ENCODE measurements at regions not wholly inside any gene's neighbourhood (a gene's known extent, or its start where the extent isn't known, plus 50 kb on each side); places are given as distances from the start of the nearest gene placed in this dataset.

DNA sequence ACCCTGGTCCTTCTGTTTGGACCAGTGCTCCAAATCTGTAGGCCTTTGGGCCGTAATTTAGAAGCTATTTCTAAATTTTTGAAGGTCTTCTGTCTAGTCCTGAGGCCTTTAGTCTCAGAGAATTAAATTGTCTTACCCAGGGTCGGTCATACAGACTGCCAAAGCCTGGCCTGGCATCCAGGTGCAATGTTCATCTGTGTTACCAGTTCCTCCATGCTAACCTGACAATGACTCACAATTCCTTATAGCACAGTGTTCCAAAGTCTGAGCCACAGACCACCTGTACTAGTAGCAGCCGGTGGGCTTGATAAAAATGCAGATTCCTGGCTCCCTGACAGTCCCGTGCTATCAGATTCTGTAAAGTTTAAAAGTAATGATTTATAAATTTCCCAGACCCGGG lies 77.7 kb upstream of the MAP4K3 start:
- no peak for DNase-seq

DNA sequence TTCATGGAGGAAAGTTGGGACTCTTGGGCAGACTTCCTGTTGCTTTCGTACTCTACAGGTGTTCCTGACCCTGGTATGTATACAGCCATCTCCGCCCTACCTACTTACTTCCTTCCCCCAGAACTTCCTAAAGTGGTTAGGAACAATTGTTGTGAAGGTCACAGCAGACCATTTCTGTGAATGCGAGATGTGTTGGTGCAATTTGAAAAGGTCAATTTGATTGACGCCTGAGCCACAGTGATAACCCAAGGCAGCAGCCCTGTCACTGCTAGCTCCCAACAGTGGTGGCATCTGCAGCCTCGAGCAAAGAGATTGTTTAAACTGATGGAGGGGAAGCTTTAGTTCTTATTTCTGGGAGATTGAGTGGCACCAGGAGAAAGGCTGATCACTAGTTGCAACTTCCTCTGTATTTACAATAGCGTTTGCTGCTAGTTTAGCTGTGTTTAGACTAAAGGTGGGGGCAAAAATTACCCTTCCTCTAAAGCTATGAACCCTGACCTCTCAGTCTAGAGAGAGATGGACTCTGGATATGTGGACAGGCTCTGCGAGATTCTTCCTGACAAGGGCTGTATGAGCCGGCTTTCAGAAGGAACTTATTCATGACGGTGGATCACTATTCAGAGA lies 78.3 kb upstream of the MAP4K3 start:
- DNase-seq: no peak

DNA sequence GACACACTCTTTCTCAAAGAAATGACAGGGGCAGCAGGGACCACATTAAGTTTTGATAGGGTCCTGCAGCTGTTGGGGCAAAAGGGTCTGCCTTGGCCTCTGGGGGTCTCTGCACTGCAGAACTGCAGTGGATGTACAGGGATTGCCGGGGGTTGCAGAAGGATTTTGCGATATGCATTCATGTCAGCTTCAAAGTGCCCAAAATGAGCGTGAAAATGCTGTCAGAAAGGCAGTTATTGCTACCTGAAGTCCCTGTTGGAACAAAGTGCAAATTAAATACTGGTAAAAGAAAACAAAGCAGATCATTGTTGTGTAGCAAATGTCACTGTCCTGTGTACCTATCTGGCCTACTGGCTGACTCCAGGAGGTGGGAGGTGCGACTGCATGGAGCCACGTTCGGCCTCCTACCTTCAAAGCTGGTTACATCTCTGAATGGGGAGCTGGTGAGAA lies 78.8 kb upstream of the MAP4K3 start:
- no peak for DNase-seq

DNA sequence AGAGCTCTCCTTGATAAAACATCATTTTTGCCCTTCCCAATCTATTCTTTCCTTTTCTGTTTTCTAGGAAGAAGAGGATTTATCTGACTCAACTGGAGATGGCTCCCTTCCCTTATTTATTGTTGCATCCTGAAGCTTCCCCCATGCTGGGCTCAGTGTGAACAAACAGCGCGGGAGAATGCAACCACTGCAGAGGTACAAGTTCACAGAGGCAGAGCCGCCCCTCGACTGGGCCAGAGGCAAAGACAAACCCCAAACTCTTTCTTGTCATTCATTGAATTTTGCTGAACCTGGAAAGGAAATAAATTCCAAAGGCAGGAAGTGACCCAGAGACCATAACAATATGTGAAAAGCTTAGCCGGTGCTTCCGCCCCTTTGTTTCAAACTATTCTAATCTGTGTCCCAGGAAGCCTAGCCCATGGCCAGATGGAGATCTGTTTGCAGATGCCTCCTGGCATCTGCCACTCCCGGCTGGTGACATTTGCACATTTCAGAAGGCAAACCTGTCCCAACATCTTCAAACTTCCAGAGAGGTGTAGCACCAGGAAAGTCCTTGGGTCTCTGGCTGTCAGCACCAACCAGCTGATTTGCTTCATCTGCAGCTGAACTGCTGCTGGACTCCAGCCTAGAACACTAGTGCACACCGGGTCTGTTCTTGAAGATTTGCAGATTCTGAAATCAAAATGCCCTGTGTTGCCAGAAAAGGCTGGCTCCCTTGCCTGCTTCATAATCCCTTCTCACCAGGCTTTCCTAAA lies 79.4 kb upstream of the MAP4K3 start:
- DNase-seq: no peak

DNA sequence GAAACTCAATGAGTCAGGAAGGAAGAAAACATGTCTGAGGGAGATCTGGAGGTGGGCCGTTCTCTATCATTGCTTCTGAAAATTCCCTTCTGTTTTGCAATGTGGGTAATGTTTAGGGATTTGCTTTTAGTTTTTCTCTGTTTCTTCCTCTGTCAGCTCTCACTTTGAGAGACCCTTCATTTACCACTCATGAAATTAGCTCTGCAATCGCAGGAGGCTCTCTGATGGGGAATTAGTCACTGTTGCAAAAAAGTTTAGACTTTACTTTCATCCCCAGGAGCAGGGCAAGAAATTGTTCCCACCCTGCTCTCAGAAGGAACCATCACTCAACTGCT lies 80.0 kb upstream of the MAP4K3 start:
- DNase-seq: no peak

DNA sequence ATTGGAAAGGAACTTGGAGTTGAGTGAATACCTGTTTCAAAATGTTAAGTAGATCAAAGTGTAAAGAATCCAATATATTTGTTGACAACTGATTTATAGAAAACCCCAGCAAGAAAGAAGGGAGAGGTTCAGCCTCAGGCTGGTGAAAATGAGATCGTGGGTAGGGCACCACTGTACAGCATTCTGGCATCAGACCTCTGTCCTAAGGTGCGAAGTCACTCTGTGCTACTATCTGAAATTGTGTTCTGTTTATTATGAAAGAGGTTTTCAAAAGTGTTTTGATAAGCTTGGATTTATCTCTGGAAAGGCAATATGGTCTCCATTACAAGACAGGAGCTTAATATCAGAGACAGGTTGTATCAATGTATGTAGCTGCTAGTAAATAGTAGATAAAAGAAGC lies 80.5 kb upstream of the MAP4K3 start:
- DNase-seq: no peak

DNA sequence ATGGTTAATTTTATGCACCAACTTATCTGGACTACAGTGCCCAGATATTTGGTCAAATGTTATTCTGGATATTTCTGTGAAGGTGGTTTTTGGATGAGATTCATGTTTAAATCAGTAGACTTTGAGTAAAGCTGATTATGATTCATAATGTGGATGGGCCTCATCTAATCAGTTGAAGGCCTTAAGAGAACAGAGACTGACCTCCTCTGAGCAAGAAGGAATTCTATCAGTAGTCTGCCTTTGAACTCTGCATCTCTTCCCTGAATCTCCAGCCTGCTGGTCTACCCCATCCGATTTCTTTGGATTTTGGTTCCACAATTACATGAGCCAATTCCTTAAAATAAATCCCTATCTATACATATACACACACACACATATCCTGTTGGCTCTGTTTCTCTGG lies 82.8 kb upstream of the MAP4K3 start:
- DNase-seq: no peak

DNA sequence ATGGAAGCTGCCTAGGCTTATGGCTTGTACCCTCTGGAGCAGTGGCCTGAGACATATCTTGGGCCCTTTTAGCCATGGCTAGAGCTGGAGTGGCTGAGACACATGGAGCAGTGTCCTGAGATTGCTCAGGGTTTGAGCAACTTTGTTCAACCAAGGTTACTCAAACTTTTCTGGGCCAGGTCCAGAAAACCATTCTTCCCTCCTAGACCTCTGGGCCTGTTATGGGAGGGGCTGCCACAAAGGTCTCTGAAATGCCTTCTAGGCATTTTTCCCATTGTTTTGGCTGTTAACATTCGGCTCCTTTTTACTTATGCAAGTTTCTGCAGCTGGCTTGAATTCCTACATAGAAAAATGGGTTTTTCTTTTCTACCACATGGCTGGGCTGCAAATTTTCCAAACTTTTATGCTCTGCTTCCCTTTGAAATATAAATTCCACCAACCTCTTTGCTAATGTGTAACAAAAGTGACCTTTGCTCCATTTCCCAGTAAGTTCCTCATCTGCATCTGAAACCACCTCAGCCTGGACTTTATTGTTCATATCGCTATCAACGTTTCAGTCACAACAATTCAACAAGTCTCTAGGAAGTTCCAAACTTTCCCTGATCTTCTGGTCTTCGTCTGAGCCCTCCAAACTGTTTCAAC lies 84.9 kb upstream of the MAP4K3 start:
- DNase-seq: no peak

DNA sequence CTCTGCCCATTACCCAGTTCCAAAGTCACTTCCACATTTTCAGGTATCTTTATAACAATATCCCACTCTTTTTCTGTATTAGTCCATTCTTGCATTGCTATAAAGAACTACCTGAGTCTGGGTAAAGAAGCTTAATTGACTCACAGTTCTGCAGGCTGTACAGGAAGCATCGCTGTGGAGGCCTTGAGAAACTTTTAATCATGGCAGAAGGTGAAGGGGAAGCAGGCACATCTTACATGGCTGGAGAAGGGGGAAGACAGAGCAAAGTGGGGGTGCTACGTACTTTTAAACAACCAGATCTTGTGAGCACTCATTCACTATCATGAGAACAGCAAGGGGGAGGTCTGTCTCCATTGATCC lies 85.4 kb upstream of the MAP4K3 start:
- DNase-seq: no peak

DNA sequence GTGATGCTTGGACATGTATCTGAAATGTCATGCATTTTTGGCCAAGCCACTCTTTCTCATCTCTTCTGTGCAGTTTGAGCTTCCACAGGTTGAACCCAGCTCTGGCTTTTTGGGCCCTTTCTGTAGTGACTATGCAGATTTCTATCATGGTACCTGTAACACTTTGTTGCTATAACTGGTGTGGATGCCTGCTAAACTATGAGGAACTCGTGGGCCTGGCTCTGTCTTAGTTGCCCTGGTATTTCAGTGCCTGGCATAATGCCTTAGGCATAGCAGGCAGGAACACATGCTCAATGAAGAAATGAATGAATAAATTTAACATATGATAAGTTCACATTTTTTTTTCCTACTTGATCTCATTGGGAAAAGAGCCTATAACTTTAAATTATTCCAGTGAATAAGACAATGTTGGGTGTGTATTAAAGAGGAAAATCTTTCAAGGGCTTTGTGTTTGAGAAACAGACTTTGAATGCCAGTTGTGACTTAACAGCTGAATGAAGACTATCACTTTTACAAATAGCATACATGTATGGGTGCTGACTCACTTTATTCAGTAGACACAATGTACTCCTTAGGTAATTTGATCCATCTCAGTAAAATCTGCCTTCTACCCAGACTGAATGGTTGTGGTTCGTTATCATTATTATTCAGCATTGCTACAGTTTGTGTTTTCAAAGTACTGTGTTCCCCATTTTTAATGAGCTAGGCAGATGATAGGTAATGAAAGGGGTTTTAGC lies 86.4 kb upstream of the MAP4K3 start:
- DNase-seq: peak; percentile 36

DNA sequence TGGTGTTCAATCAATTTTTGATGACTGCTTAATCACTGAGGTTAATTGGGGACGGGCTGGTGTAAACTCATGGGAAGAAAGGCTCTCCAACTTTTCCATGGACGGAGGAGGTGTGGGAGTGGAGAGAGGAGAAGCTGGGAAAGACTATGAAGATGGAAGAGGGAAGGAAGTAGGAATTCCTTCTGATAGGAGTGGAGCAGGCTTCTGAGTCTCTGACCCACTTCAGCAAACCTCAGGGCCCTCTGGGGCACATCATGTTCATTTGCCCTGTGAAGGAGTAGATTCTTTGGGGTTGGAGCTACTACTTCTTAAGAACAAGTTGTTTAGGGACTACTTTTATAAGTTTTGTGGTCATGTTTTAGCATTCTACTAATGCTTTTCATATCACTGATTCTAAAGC lies 87.0 kb upstream of the MAP4K3 start:
- no peak for DNase-seq

DNA sequence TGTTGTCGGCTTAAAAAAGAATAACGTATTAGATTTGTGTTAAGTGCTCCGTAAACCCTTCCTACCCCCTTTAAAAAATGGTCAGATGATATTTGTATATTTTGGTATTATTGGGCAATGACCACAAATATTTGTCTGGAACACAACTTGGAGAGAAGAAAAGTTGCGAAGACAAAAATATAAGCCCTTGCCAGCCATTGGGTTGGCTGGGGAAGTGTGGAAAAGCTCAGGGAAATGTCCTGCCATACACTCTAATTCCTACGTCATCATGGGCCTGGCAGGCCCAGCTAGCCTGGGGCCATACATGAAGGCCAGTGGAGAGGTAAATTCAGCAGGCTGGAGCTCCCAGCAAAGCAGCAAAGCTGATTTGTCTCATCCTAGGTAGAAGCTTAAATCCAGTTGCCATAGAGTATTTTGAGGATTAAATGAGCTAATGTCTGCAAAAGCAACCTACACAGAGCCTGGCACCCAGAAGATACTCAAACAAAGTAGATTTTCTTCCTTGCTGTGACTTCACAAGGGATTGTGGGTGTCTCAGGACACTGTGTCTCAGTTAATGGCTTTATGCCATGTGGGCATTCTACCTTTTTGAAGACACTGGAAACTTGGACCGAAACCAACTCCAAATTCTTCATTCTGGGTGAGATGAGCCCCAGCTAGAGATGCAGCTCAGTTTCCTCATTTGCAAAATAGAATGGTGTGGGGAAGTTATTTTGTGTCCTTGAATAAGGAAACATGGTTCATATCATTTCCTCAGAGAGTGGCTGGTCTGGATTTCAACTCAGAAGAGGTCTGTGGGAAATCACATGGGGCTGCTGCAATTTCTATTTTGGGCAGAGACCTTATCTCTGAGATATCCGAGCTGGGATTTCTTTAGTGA lies 87.9 kb upstream of the MAP4K3 start:
- no peak for DNase-seq

DNA sequence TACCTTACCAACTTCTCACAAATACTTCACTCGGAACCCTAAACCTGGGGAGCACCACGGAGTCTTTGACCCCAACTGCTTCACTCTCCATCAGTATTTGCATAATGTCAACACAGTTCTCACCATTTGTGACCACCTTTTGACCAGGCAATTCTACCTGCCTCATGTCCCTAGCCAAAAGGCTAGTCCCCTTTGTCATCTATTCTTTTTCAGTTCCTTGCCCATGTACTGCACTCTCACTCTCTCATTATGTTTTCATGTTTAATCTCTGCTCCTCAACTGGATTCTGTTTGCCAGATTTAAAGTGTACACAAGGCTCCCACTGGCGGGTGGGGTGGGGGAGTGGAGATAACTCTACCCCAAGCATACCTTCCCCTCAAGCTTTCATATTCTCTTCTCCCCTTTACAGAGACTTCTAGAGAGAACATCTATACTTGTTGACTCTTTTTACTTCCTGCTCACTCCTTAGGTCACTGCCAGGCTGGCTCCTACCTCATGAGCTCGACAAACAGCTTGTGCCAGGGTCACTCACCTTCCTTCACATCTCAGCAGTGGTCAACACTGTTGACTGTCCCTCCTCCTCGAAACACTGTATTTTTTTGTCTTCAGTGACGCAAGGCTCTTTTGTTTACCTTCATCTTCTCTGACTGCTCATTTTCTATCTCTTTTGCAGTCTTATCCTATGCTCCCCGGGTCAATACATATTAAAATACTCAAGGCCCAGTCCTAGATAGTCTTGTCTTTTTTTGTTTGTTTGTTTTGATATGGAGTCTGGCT lies 88.7 kb upstream of the MAP4K3 start:
- DNase-seq: no peak

DNA sequence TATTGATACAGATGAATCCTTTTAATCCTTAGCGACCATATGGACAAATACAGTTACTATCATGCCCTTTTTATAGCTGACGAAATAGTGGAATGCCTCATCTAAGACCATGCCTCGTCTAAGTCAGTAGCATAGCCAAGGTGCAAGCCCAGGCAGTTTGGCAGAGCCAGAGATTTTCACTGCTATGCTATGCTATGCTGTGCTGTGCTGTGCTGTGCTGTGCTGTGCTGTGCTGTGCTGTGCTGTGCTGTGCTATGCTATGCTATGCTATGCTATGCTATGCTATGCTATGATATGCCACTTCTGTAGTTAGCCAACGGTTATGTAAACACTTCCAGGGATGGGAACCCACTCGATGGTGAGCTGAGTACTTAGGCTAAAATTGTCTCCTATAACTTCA lies 91.6 kb upstream of the MAP4K3 start:
- no peak for DNase-seq

DNA sequence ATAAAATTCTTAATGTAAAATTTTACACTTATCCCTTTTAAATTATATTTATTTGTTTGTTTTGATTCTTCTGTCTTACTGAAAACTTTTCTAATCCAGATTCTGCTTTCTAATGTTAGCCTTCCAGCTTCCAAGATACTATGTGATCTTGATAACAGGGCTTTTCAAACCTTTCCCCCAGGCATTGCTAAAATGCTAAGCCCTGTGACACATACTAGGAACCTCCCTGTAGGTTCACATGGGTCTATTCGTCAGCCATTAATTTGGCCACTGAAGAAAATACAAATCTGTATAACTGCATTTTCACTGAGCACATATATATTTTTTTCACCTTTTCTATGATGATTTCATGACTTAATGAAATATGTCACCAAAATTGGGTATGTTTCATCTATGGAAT lies 92.8 kb upstream of the MAP4K3 start:
- DNase-seq: no peak

DNA sequence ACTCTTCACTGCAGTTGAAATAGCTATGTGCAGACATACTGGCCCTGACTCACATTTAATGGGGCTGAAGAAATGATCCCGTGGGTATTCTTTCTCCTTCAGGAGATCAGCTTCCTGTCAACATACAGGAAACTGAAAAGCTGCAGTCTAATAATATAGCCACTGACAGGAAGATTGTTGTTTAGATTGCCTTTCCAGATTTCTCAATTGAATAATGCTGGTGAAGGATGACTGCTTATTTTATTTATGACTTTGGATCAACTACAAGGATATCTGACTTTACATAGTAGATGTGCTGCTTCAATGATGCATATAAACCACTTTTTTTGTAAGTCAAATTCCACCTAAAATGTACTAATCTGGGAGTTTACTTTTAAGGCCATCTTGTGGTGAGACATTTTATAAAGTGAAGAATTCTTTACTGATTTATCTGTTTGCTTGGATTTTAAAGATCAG lies 93.4 kb upstream of the MAP4K3 start:
- peak; percentile 15 for DNase-seq

DNA sequence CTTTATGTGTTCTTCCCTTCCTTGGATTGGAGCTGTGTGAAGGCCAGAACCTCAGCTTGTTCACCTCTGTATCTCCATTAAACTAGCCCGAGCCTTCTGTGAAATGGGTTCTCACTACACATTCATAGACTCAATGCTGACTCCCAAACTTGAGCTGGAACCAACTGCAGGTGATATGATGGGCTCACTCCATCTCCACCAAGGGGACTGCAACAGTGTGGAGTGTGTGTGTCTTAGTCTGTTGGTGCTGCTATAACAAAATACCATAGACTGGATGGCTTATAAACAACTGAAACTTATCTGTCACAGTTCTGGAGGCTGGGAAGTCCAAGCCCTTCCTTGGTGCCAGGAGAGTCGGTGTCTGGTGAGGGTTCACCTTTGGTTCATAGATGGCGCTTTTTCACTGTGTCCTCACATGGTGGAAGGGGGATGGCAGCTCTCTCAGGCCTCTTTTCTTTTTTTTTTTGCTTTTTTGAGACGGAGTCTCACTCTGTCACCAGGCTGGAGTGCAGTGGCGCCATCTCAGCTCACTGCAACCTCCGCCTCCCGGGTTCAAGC lies 94.2 kb upstream of the MAP4K3 start:
- DNase-seq: no peak

DNA sequence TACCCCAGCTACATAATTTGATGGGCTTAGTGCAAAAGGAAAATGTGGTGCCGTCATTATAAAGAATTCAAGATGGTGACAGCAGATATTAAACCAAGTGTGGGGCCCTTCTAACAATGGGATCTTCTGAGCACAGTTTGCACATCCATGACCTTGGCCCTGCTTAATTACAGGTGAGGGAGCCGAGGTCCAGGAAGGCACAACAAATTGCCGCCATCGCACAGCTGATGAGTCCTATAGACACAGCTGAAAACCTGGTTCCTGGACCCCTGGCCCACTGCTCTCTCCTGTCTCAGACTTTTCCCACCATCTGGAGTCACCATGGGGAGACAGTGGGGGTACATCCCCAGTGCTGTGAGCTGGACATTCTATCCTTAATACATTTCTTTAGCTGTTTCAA lies 95.8 kb upstream of the MAP4K3 start:
- no peak for DNase-seq

DNA sequence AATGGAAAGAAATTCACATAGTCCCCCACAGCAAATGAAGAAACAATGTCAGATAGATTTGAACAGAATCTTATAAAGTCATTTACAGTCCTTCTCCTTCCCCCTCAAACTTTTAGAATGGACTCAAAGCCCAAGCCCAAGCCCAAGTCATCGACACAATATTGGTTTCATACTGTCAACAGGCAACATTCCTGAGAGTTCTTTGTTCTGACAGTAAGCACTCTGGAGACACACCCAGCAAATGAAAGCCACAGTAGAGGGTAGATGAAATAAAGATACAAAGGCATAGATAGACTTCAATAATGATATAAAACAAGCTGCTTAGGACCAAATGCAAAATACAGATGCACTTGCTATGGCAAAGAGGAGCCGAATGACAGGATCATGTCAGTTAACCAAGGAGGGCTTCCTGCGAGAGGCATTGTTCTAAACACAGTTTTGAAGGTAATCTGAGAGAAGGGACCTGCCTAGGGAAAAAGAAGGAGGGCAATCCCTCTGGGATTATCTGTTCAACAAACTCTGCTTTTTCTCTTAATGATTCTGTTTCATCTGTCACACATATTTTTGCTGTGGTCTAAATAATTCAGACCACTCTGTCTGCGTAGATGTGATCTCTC lies 97.1 kb upstream of the MAP4K3 start:
- no peak for DNase-seq

DNA sequence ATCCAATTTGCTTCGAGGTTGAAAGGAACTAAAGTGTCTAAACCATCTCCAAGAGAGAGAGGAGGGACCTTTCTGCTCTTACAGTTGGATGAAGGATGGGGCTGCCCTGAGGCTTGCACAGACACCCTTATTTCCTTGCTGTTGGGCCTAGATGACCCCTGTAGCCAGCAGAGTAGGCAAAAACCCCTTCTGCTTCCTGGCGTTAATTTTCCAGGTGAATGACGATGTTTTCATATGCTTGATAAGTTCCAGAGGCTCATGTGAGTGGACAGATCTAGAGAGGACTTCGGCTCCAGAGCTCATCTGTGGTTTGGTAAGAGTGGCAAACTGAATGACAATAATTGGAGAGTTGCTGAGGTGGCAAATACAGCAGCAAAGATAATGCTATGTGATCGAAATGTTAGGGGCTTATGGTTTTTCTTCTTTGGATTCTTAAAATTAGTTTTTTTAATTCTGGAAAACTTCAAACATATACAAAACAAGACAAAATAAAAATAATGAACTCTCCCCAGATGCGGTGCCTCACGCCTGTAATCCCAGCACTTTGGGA lies 98.6 kb upstream of the MAP4K3 start:
- no peak for DNase-seq

All from tongue (tissue), 1 donor.